ENCODE measurements at regions not wholly inside any gene's neighbourhood (a gene's known extent, or its start where the extent isn't known, plus 50 kb on each side); places are given as distances from the start of the nearest gene placed in this dataset.

GRCh38 chr15:36399276-36399675, 180.2 kb upstream of the CDIN1 start:
- TF ChIP-seq REST (IDR thresholded peaks at IDR 0.05; ENCODE audit: insufficient read depth in 1 of 2, low read depth in 2 of 2, low read length in 2 of 2) = no peak
- no peak for TF ChIP-seq SIN3A (IDR thresholded peaks at IDR 0.05; ENCODE audit: borderline replicate concordance, insufficient read depth, low read length)
- no peak for TF ChIP-seq POLR2AphosphoS5 (IDR thresholded peaks at IDR 0.05; ENCODE audit: low read depth, low read length)
- TF ChIP-seq TAF1 (IDR thresholded peaks at IDR 0.05; ENCODE audit: borderline replicate concordance, insufficient read depth, low read length) = no peak
- no peak for TF ChIP-seq FOXP2 (optimal IDR thresholded peaks at IDR 0.05; ENCODE audit: borderline replicate concordance, extremely low read depth, extremely low read length, insufficient read depth)

- TF ChIP-seq REST (IDR thresholded peaks at IDR 0.05; ENCODE audit: insufficient read depth in 1 of 2, low read depth in 2 of 2, low read length in 2 of 2) (no peak), POLR2AphosphoS5 (IDR thresholded peaks at IDR 0.05; ENCODE audit: low read depth, low read length) (no peak), TAF1 (IDR thresholded peaks at IDR 0.05; ENCODE audit: borderline replicate concordance, insufficient read depth, low read length) (no peak), FOXP2 (optimal IDR thresholded peaks at IDR 0.05; ENCODE audit: borderline replicate concordance, extremely low read depth, extremely low read length, insufficient read depth) (no peak), SIN3A (IDR thresholded peaks at IDR 0.05; ENCODE audit: borderline replicate concordance, insufficient read depth, low read length) (no peak)
Observed at GRCh38 chr15:36400936-36401585, 178.4 kb upstream of the CDIN1 start.

GRCh38 chr15:36401586-36401966, 177.8 kb upstream of the CDIN1 start:
- TF ChIP-seq SIN3A (IDR thresholded peaks at IDR 0.05; ENCODE audit: borderline replicate concordance, insufficient read depth, low read length) (no peak), FOXP2 (optimal IDR thresholded peaks at IDR 0.05; ENCODE audit: borderline replicate concordance, extremely low read depth, extremely low read length, insufficient read depth) (no peak), REST (IDR thresholded peaks at IDR 0.05; ENCODE audit: insufficient read depth in 1 of 2, low read depth in 2 of 2, low read length in 2 of 2) (no peak), POLR2AphosphoS5 (IDR thresholded peaks at IDR 0.05; ENCODE audit: low read depth, low read length) (no peak), TAF1 (IDR thresholded peaks at IDR 0.05; ENCODE audit: borderline replicate concordance, insufficient read depth, low read length) (no peak)

GRCh38 chr15:36403351-36403750, 176.1 kb upstream of the CDIN1 start:
- TF ChIP-seq POLR2AphosphoS5 (IDR thresholded peaks at IDR 0.05; ENCODE audit: low read depth, low read length) (no peak), FOXP2 (optimal IDR thresholded peaks at IDR 0.05; ENCODE audit: borderline replicate concordance, extremely low read depth, extremely low read length, insufficient read depth) (no peak), TAF1 (IDR thresholded peaks at IDR 0.05; ENCODE audit: borderline replicate concordance, insufficient read depth, low read length) (no peak), SIN3A (IDR thresholded peaks at IDR 0.05; ENCODE audit: borderline replicate concordance, insufficient read depth, low read length) (no peak), REST (IDR thresholded peaks at IDR 0.05; ENCODE audit: insufficient read depth in 1 of 2, low read depth in 2 of 2, low read length in 2 of 2) (no peak)
